Memory B cell (primary cell): ENCODE measurements at regions not wholly inside any gene's neighbourhood (a gene's known extent, or its start where the extent isn't known, plus 50 kb on each side); places are given as distances from the start of the nearest gene placed in this dataset.

ENCODE experiments used
- ATAC-seq: fragments of 150-1000 bp; cut with Tn5 transposase; 2 replicates; pipeline ENCODE4 v1.10.0; 2021; ENCODE audit warnings: low read depth, mild to moderate bottlenecking, moderate library complexity
- DNase-seq, 2 donors: peaks; one replicate each; pipeline ENCODE4 v3.0.0; 2022; ENCODE audit warnings: low spot score in 2 of 2
- H3K27ac Mint-ChIP-seq: one replicate; pipeline ENCODE4 v1.8.0; 2022; ENCODE audit warnings: mild to moderate bottlenecking, moderate library complexity, mixed read lengths
- H3K27me3 Mint-ChIP-seq: one replicate; pipeline ENCODE4 v1.8.0; 2022; ENCODE audit warnings: mixed read lengths
- H3K36me3 Mint-ChIP-seq: one replicate; pipeline ENCODE4 v1.8.0; 2022; ENCODE audit warnings: mild to moderate bottlenecking, mixed read lengths
- H3K4me1 Mint-ChIP-seq: one replicate; pipeline ENCODE4 v1.8.0; 2022; ENCODE audit warnings: mixed read lengths
- H3K4me3 Mint-ChIP-seq: one replicate; pipeline ENCODE4 v1.8.0; 2022; ENCODE audit warnings: mild to moderate bottlenecking, moderate library complexity, mixed read lengths
- H3K9me3 Mint-ChIP-seq: one replicate; pipeline ENCODE4 v1.8.0; 2022; ENCODE audit warnings: mixed read lengths

DNA sequence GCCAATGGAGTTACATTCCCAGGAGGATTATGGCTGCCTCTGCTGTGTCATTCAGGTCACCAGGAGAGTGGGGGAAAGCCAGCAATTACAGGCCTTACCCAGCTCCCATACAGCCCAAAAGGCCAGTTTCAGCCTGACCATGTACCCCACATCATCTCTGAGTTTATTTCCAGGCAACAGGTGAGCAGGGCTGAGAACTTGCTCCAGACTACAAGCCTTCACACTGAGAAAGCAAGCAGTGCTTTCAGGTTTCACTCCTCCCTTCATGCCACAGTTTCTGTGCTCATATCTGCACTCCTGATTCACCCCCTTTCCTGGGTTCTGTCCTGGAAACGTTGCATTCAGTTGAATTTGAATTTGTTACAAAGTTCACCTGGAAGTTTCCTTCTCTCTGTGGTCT is 68.1 kb upstream of the ABI3BP start:
- Mint-ChIP-seq H3K36me3 (no peaks in the 10 kb centered on the region), H3K9me3 (peaks cover 23% of the 10 kb centered on the region), H3K4me3 (no peak overlapping the region), H3K27ac (no peak overlapping the region), H3K4me1 (no peaks in the 10 kb centered on the region), H3K27me3 (peaks cover 7% of the 10 kb centered on the region)
- DNase-seq, result no peak
- no peak for ATAC-seq

DNA sequence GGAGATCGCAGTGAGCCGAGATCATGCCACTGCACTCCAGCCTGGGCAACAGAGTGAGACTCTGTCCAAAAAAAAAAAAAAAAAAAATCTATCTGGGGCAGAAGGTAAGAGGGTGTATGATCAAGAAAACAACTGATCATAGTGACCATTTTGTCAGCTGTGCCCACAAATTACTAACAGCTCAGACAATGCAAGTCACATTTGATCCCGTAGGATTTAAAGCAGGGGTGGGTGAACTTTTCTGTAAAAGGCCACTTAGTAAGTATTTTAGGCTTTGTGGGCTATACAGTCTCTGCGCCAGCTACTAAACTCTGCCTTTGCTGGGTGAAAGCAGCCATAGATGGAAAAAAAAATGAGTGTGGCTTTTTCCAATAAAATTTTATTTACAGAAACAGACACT is 57.6 kb upstream of the ABI3BP start:
- ATAC-seq, result no peak
- Mint-ChIP-seq H3K4me1 (no peaks in the 10 kb centered on the region), H3K27ac (no peak overlapping the region), H3K9me3 (peaks cover 4% of the 10 kb centered on the region), H3K27me3 (no peaks in the 10 kb centered on the region), H3K4me3 (no peak overlapping the region), H3K36me3 (no peaks in the 10 kb centered on the region)
- no peak for DNase-seq

DNA sequence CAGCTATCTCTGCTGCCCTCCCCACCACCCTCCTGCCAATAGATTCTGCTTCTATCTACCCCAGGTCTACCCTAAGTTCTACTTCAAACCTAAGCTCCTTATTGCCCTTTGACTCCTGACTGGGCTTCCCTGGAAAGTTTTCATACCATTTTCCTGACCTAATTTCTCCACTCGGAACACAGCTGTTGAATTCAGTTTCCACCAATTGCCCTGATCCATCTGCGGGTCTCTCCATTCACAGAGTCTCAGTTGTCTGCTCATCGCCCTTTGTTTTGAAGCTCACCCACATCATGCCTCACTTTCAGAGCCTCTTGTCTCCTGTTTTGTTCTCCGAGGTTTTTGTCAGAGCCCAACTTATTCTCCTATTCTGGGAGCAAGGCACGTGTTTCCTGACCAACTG is 56.8 kb upstream of the ABI3BP start:
- no peaks in the 10 kb centered on the region for H3K4me1 Mint-ChIP-seq
- peaks cover 2% of the 10 kb centered on the region for H3K27me3 Mint-ChIP-seq
- DNase-seq, result no peak
- H3K27ac Mint-ChIP-seq, result no peak overlapping the region
- peaks cover 4% of the 10 kb centered on the region for H3K9me3 Mint-ChIP-seq
- no peak for ATAC-seq
- no peak overlapping the region for H3K4me3 Mint-ChIP-seq
- H3K36me3 Mint-ChIP-seq, result no peaks in the 10 kb centered on the region

DNA sequence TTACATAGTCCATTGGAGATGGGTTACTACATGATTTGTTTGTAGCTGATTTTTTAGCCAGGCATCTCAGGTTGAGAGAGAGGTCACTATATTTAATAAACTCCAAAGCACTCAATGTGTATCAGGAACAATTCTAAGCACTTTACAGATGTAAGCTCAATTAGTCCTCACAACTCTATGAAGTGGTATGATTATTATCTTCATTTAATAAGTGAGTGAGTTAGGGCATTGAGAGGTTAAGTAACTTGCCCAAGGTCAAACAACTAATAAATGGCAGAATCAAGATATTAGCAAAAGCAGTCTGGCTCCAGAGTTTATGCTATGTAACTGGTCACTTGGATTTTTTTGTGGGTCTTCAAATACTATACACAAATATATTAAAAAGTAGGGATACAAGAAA is 56.3 kb upstream of the ABI3BP start:
- Mint-ChIP-seq H3K4me1 (no peaks in the 10 kb centered on the region), H3K27me3 (peaks cover 3% of the 10 kb centered on the region), H3K27ac (no peak overlapping the region), H3K36me3 (no peaks in the 10 kb centered on the region), H3K4me3 (no peak overlapping the region), H3K9me3 (peaks cover 4% of the 10 kb centered on the region)
- ATAC-seq (no peak), DNase-seq (no peak)

DNA sequence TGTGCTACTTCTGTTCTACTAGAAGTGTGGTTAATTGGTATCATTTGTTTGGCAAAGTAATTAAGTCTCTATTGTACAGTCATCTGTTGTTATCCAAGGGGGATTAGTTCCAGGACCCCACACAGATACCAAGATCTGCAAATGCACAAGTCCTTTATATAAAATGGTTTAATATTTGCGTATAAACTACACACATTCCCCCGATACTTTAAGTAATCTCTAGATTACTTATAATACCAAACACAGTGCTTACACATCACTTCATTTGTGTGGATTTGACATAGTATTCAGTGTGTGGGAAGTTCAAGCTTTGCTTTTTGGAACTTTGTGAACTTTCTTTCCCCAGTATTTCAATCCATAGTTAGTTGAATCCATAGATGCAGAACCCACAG is 50.5 kb upstream of the ABI3BP start:
- Mint-ChIP-seq H3K9me3 (peaks cover 6% of the 10 kb centered on the region), H3K27me3 (peaks cover 15% of the 10 kb centered on the region), H3K4me1 (no peaks in the 10 kb centered on the region), H3K36me3 (no peaks in the 10 kb centered on the region), H3K4me3 (no peak overlapping the region), H3K27ac (no peak overlapping the region)
- ATAC-seq (no peak), DNase-seq (no peak)

DNA sequence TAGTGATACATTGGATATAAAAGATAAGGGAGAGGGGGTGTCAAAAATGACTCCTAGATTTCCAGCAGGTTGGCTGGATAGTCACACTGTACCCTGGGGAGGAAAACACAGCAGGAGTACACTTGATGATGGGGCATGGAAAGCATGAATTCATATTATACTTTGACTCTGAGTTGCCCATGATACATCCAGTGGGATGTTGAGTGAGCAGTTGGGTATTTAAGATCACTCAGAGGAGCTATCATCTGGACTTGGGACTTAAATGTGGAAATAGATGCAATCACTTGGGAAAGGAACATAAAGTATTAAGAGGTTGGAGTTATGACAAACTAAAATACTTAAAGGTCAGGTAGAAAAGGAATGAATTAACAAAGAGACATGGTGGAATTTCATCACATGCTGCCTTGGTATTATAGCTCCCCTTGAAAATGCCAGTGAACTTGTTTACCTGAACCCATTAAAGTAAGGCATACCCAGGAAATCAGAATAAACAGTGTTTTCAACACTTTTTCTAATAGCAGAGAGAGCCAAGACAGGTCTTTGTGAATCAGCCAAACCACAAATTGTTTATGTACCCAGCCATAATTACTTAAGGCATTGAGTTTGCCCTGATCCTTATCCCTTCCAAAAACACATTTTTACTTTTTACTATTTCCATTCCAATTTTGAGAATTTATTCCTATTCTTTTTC is 49.9 kb upstream of the ABI3BP start:
- no peak for ATAC-seq
- no peak for DNase-seq

More for the DNA sequence above, 49.9 kb upstream of the ABI3BP start:
- no peaks in the 10 kb centered on the region for H3K36me3 Mint-ChIP-seq
- H3K9me3 Mint-ChIP-seq, result peaks cover 4% of the 10 kb centered on the region
- no peaks in the 10 kb centered on the region for H3K4me1 Mint-ChIP-seq
- no peak overlapping the region for H3K4me3 Mint-ChIP-seq
- no peak overlapping the region for H3K27ac Mint-ChIP-seq
- H3K27me3 Mint-ChIP-seq, result peaks cover 15% of the 10 kb centered on the region
